ENCODE measurements at regions not wholly inside any gene's neighbourhood (a gene's known extent, or its start where the extent isn't known, plus 50 kb on each side); places are given as distances from the start of the nearest gene placed in this dataset.

DNA sequence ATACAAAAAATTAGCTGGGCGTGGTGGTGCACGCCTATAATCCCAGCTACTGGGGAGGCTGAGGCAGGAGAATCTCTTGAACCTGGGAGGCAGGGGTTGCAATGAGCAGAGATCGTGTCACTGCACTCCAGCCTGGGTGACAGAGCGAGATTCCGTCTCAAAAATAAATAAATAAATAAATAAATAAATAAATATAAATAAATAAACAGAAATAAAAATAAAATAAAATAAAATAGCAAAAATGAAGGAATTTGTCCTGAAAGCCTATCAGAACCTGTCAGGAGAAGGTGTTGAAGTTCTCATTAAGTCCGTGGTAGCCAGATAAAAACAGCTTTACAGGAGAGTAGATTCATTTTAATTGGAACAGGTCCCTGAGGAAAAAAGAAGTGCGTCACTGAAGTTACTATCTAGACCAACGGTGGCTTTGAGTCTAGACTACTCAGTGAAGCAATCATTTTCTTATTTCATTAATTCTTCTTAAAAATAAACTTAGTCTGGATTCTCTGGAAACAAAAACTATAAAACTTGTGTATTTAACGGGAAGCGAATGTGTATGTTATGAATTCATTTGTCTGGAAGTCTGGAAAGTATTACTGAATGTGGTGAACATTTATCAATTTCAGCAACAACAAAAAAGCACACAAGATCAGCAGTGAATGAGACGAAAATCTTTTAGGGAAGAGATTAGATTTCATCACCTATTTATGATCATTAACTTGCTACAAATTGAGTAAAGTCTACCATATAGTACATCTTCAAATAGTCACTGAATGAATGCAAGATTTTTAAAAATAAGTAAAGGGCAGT is 248.5 kb upstream of the PDE3A start:
- H3K27me3 ChIP-seq (replicated peaks): no peaks in the 10 kb centered on the region
- TF ChIP-seq, protein P1, sequence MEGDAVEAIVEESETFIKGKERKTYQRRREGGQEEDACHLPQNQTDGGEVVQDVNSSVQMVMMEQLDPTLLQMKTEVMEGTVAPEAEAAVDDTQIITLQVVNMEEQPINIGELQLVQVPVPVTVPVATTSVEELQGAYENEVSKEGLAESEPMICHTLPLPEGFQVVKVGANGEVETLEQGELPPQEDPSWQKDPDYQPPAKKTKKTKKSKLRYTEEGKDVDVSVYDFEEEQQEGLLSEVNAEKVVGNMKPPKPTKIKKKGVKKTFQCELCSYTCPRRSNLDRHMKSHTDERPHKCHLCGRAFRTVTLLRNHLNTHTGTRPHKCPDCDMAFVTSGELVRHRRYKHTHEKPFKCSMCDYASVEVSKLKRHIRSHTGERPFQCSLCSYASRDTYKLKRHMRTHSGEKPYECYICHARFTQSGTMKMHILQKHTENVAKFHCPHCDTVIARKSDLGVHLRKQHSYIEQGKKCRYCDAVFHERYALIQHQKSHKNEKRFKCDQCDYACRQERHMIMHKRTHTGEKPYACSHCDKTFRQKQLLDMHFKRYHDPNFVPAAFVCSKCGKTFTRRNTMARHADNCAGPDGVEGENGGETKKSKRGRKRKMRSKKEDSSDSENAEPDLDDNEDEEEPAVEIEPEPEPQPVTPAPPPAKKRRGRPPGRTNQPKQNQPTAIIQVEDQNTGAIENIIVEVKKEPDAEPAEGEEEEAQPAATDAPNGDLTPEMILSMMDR (IDR thresholded peaks at IDR 0.05; ENCODE audit: low read depth, low read length, missing control alignments): no peak
- no peak overlapping the region for H3K4me3 ChIP-seq (ENCODE audit: low read depth, low read length)
- no peaks in the 10 kb centered on the region for H3K36me3 ChIP-seq (replicated peaks)
- peak overlapping the region; percentile 64 for H3K27ac ChIP-seq
- in situ Hi-C loops (cut with HindIII; ENCODE audit: low pct_ligation_motif_present, low sequenced_read_pairs): no loop called here
- peak; percentile 6 for DNase-seq

DNA sequence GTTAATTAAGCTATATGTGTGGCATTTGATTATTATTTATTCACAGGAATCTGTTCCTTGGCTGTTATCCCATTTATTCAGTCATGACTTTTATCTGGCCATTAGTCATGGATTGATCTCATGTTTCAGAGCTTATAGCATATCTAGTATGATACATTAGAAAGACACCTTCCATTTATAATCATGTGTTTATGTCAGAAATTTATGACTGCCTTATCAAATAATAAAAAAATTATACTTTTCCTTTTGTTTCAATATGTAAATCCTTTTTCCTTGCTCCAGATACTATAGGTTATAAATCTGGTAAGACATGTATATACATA is 248.0 kb upstream of the PDE3A start:
- TF ChIP-seq, protein P1 (IDR thresholded peaks at IDR 0.05; ENCODE audit: low read depth, low read length, missing control alignments): no peak
- Histone ChIP-seq H3K27ac (peak overlapping the region; percentile 64), H3K36me3 (replicated peaks) (no peaks in the 10 kb centered on the region), H3K27me3 (replicated peaks) (no peaks in the 10 kb centered on the region), H3K4me3 (ENCODE audit: low read depth, low read length) (no peak overlapping the region)
- peak; percentile 9 for DNase-seq
- in situ Hi-C loops (cut with HindIII; ENCODE audit: low pct_ligation_motif_present, low sequenced_read_pairs): no loop called here

DNA sequence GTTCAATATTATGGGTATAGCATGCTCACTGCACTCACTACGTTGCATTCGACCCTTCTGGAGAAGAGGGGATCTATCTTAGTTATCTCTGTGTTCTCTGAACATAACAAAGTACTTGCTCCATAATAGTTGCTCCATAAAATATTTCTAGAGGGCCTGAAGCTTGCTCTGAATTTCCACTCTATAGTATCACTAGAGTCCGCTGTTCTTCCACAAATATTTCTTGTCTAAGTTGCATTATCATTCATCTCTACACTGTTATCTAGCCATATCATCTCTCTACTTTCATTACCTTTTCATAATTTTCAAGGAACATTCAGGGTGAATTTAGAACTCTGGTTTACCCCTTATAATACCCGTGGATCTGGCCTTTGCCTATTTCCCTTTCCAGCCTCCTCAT is 246.1 kb upstream of the PDE3A start:
- TF ChIP-seq, protein P1 (IDR thresholded peaks at IDR 0.05; ENCODE audit: low read depth, low read length, missing control alignments): no peak
- Histone ChIP-seq H3K27ac (no peak overlapping the region), H3K4me3 (ENCODE audit: low read depth, low read length) (no peak overlapping the region), H3K36me3 (replicated peaks) (no peaks in the 10 kb centered on the region), H3K27me3 (replicated peaks) (no peaks in the 10 kb centered on the region)
- no peak for DNase-seq
- in situ Hi-C loops (cut with HindIII; ENCODE audit: low pct_ligation_motif_present, low sequenced_read_pairs): no loop called here

DNA sequence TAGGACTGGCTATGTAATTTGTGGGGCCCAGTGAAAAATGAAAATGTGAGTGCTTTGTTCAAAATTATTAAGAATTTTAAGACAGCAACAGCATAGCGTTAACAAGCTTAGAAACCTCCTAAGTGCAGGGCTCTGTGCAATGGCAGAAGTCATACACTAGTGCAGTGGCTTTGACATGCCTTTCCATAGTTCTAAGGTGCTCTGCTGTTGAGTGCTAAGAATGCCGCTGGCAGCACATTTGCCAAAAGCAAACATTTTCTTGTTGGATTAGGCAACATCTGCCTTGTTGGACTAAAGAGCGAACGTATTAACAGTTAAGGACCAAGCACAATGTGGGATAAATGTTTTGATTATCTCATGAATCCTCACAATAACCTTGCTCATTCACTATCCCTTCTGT is 244.9 kb upstream of the PDE3A start:
- in situ Hi-C loops (cut with HindIII; ENCODE audit: low pct_ligation_motif_present, low sequenced_read_pairs): no loop called here
- Histone ChIP-seq H3K4me3 (ENCODE audit: low read depth, low read length) (no peak overlapping the region), H3K36me3 (replicated peaks) (no peaks in the 10 kb centered on the region), H3K27ac (no peak overlapping the region), H3K27me3 (replicated peaks) (no peaks in the 10 kb centered on the region)
- TF ChIP-seq, protein P1 (IDR thresholded peaks at IDR 0.05; ENCODE audit: low read depth, low read length, missing control alignments): no peak
- no peak for DNase-seq

DNA sequence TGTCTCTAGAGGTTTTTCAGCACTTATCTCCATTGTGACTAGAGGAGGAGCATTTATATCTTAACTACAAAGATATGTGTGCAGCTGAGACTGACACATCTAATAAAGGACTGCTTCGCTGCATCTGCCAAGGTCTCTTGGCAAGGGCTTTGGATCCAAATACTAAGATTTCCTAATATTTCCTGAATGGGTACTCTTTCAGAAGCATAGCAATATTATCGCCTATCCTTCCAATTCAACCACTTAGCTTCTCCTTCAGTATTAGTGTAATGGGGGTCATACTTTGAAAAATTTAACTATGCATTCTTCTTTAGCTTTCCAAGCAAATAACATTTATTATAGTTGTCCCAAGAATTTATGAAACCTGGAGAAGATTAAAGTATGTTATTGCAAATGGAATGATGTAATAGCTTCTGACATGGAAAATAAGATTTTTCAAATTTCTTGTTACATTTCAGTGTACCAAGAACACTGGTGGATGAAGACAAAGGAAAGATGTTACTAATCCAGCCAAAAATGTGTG is 243.0 kb upstream of the PDE3A start:
- no peak for DNase-seq
- in situ Hi-C loops (cut with HindIII; ENCODE audit: low pct_ligation_motif_present, low sequenced_read_pairs): no loop called here
- Histone ChIP-seq H3K27ac (no peak overlapping the region), H3K4me3 (ENCODE audit: low read depth, low read length) (no peak overlapping the region), H3K27me3 (replicated peaks) (no peaks in the 10 kb centered on the region), H3K36me3 (replicated peaks) (no peaks in the 10 kb centered on the region)
- TF ChIP-seq, protein P1 (IDR thresholded peaks at IDR 0.05; ENCODE audit: low read depth, low read length, missing control alignments): no peak

DNA sequence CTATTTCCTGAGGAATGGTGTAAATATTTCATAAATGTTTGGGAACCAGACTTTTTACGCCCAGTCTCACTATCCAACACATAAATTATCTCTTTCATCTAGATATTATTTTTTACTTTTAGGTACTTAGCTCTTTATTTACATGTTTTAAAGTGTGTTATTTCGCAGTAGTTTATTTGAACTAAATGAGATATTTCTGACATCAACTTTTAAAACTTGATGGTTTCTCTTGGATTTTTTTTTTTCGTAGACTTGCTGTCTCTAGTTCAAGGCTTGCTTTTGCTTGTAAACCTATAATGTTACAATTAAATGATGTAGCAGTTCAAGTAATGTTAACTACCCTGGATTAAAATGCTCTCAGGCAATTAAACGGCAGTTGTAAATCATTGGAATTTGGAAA is 241.7 kb upstream of the PDE3A start:
- DNase-seq: no peak
- Histone ChIP-seq H3K4me3 (ENCODE audit: low read depth, low read length) (no peak overlapping the region), H3K27me3 (replicated peaks) (no peaks in the 10 kb centered on the region), H3K27ac (no peak overlapping the region), H3K36me3 (replicated peaks) (no peaks in the 10 kb centered on the region)
- in situ Hi-C loops (cut with HindIII; ENCODE audit: low pct_ligation_motif_present, low sequenced_read_pairs): no loop called here
- TF ChIP-seq, protein P1 (IDR thresholded peaks at IDR 0.05; ENCODE audit: low read depth, low read length, missing control alignments): no peak

All from brain microvascular endothelial cell (primary cell).